ENCODE measurements at regions not wholly inside any gene's neighbourhood (a gene's known extent, or its start where the extent isn't known, plus 50 kb on each side); places are given as distances from the start of the nearest gene placed in this dataset.
"Not testable (repeated sequence)": the region's sequence is repeated elsewhere in the genome, so short reads cannot be mapped to it uniquely, and the experiment has no call there.

- not testable (repeated sequence) for TF ChIP-seq CTCF (conservative IDR thresholded peaks at IDR 0.05; ENCODE audit: low read length); EZH2phosphoT487 (IDR thresholded peaks at IDR 0.05; ENCODE audit: borderline replicate concordance)
Observed at GRCh38 chr1:143760366-143760765, 211.4 kb downstream of the FAM72C start.

Data from Loucy (cell line).